ENCODE measurements at regions not wholly inside any gene's neighbourhood (a gene's known extent, or its start where the extent isn't known, plus 50 kb on each side); places are given as distances from the start of the nearest gene placed in this dataset.

DNA sequence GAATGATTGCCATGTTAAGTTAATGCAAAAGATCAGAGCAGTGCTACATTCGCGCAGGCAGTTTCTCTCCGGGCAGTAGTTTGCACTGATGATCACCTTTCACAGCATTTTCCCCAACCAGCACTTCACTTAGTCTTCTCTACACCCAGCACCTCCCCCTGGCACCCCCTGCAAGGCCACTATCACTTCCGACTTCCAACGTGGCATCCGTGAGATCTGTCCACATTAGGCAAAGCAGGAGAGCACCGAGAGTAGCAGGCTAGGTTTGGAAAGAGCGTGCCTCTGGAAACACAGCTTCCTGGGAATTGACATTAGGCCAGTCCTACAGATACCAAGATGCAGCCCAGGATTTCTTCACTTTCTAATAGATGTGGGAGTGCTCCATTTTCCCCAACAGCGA lies 180.2 kb upstream of the CDIN1 start:
- no peak overlapping the region for H4K5ac ChIP-seq (ENCODE audit: low read depth, low read length)
- H3K36me3 ChIP-seq (ENCODE audit: control insufficient read depth, insufficient read depth, low read length): no peaks in the 10 kb centered on the region
- H3K27me3 ChIP-seq (ENCODE audit: control insufficient read depth, insufficient read depth, low read length): no peaks in the 10 kb centered on the region
- H4K20me1 ChIP-seq (ENCODE audit: insufficient read depth, low read length): no peaks in the 10 kb centered on the region
- no peak overlapping the region for H2BK120ac ChIP-seq (ENCODE audit: low read depth, low read length)
- 0 out of 2 replicates have a peak overlapping the region, but pooled peaks have one; percentile 13 for H3K4ac ChIP-seq (ENCODE audit: low read depth, low read length)
- H3K79me1 ChIP-seq (ENCODE audit: low read depth in 1 of 2, low read length in 2 of 2): no peaks in the 10 kb centered on the region
- no peak overlapping the region for H4K91ac ChIP-seq (ENCODE audit: insufficient read depth, low read depth, low read length)
- no peak overlapping the region for H3K23ac ChIP-seq (ENCODE audit: low read depth, low read length)
- H3K9me3 ChIP-seq (ENCODE audit: control insufficient read depth, insufficient read depth, low read length): no peaks in the 10 kb centered on the region
- H3K18ac ChIP-seq (ENCODE audit: low read depth, low read length): no peak overlapping the region
- 0 out of 2 replicates have a peak overlapping the region, but pooled peaks have one; percentile 34 for H2BK20ac ChIP-seq (ENCODE audit: low read depth, low read length)
- no peak overlapping the region for H3K4me2 ChIP-seq (ENCODE audit: low read depth, low read length)
- BruUV-seq (replicated peaks): no TSS peak
- in situ Hi-C loops (cut with MboI; ENCODE audit: low sequenced_read_pairs) (no loop called here), dilution Hi-C loops (cut with HindIII; ENCODE audit: low sequenced_read_pairs, unreplicated experiment) (no loop called here), intact Hi-C loops (cut with micrococcal nuclease) (no loop called here)
- no peaks in the 10 kb centered on the region for H3K4me1 ChIP-seq (ENCODE audit: control insufficient read depth, insufficient read depth, low read length)
- WGBS, 2 experiments (ENCODE audit: extremely low coverage in 2 of 2, insufficient read length in 1 of 2): no CpG with 5 or more reads among the region's 9 CpGs
- no peak overlapping the region for H3K27ac ChIP-seq (ENCODE audit: insufficient read depth, low read length)
- no peak overlapping the region for H3K56ac ChIP-seq (ENCODE audit: extremely low read depth, insufficient read depth, low read length)
- CTCF ChIA-PET: no interaction called here
- POLR2A ChIA-PET (ENCODE audit: unreplicated experiment): no interaction called here
- DNase-seq: no peak
- no peak for TF ChIP-seq NFE2L2 (IDR thresholded peaks at IDR 0.05; ENCODE audit: low read depth, low read length)
- no peak for TF ChIP-seq FOS (IDR thresholded peaks at IDR 0.05; ENCODE audit: low read depth, low read length)
- TF ChIP-seq MAFK (IDR thresholded peaks at IDR 0.05; ENCODE audit: low read depth, low read length): no peak
- TF ChIP-seq, protein P1, sequence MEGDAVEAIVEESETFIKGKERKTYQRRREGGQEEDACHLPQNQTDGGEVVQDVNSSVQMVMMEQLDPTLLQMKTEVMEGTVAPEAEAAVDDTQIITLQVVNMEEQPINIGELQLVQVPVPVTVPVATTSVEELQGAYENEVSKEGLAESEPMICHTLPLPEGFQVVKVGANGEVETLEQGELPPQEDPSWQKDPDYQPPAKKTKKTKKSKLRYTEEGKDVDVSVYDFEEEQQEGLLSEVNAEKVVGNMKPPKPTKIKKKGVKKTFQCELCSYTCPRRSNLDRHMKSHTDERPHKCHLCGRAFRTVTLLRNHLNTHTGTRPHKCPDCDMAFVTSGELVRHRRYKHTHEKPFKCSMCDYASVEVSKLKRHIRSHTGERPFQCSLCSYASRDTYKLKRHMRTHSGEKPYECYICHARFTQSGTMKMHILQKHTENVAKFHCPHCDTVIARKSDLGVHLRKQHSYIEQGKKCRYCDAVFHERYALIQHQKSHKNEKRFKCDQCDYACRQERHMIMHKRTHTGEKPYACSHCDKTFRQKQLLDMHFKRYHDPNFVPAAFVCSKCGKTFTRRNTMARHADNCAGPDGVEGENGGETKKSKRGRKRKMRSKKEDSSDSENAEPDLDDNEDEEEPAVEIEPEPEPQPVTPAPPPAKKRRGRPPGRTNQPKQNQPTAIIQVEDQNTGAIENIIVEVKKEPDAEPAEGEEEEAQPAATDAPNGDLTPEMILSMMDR (conservative IDR thresholded peaks at IDR 0.05; ENCODE audit: low read depth, low read length): no peak
- TF ChIP-seq, protein P2, sequence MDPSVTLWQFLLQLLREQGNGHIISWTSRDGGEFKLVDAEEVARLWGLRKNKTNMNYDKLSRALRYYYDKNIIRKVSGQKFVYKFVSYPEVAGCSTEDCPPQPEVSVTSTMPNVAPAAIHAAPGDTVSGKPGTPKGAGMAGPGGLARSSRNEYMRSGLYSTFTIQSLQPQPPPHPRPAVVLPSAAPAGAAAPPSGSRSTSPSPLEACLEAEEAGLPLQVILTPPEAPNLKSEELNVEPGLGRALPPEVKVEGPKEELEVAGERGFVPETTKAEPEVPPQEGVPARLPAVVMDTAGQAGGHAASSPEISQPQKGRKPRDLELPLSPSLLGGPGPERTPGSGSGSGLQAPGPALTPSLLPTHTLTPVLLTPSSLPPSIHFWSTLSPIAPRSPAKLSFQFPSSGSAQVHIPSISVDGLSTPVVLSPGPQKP (IDR thresholded peaks at IDR 0.05; ENCODE audit: borderline replicate concordance, low read depth, low read length): no peak
- TF ChIP-seq, protein P3, sequence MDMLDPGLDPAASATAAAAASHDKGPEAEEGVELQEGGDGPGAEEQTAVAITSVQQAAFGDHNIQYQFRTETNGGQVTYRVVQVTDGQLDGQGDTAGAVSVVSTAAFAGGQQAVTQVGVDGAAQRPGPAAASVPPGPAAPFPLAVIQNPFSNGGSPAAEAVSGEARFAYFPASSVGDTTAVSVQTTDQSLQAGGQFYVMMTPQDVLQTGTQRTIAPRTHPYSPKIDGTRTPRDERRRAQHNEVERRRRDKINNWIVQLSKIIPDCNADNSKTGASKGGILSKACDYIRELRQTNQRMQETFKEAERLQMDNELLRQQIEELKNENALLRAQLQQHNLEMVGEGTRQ (IDR thresholded peaks at IDR 0.05; ENCODE audit: low read depth, low read length): no peak
- TF ChIP-seq MAZ (IDR thresholded peaks at IDR 0.05; ENCODE audit: borderline replicate concordance, low read depth, low read length): no peak
- no peak for TF ChIP-seq RFX5 (IDR thresholded peaks at IDR 0.05; ENCODE audit: low read depth, low read length)
- no peak for TF ChIP-seq BHLHE40 (IDR thresholded peaks at IDR 0.05; ENCODE audit: low read depth, low read length)
- no peak for TF ChIP-seq CEBPB (IDR thresholded peaks at IDR 0.05; ENCODE audit: low read depth, low read length)
- TF ChIP-seq RCOR1 (IDR thresholded peaks at IDR 0.05; ENCODE audit: insufficient replicate concordance, low read length): no peak
- TF ChIP-seq CHD1 (IDR thresholded peaks at IDR 0.05; ENCODE audit: low read depth, low read length): no peak
- 0 out of 3 replicates have a peak overlapping the region, but pooled peaks have one; percentile 13 for H2BK15ac ChIP-seq (ENCODE audit: low read depth, low read length)
- no peak overlapping the region for H2AK9ac ChIP-seq (replicated peaks; ENCODE audit: low read depth, low read length, poor library complexity)
- ATAC-seq (ENCODE audit: low read depth): no peak
- H3K14ac ChIP-seq (replicated peaks; ENCODE audit: low read depth, low read length): no peak overlapping the region; the same call in 1 of the 2 replicates
- no peaks in the 10 kb centered on the region for H3K9me1 ChIP-seq (ENCODE audit: insufficient read depth, low read length)
- H2BK5ac ChIP-seq (ENCODE audit: low read depth, low read length, poor library complexity, severe bottlenecking): no peak overlapping the region
- H2AFZ ChIP-seq (replicated peaks; ENCODE audit: low read length, poor library complexity): no peak overlapping the region
- no peak overlapping the region for H2AK5ac ChIP-seq (ENCODE audit: low read depth, low read length)
- no peak overlapping the region for H3K4me3 ChIP-seq (ENCODE audit: insufficient read depth, low read depth, low read length)
- H3K9ac ChIP-seq (ENCODE audit: low read depth, low read length): no peak overlapping the region
- H4K8ac ChIP-seq (ENCODE audit: low read depth in 2 of 2, low read length in 2 of 2): no peak overlapping the region

Data from IMR-90 (cell line).